Fibroblast of skin of left quadriceps (primary cell): ENCODE measurements at regions not wholly inside any gene's neighbourhood (a gene's known extent, or its start where the extent isn't known, plus 50 kb on each side); places are given as distances from the start of the nearest gene placed in this dataset.
"Not testable (repeated sequence)": the region's sequence is repeated elsewhere in the genome, so short reads cannot be mapped to it uniquely, and the experiment has no call there.

ENCODE experiments used
- DNase-seq, 2 experiments: peaks; one replicate each; pipeline ENCODE4 v3.0.0-alpha.2; 2013; ENCODE audit warnings: low read depth in 2 of 2

- DNase-seq, result no peak
Observed at GRCh38 chr1:119191325-119191724, 50.9 kb upstream of the WARS2 start.

- DNase-seq, result no peak
Observed at GRCh38 chr1:119204197-119204960, 63.9 kb upstream of the WARS2 start.

- no peak for DNase-seq
Observed at GRCh38 chr1:119204961-119205357, 64.5 kb upstream of the WARS2 start.

- DNase-seq, result no peak
Observed at GRCh38 chr1:119209061-119209460, 68.6 kb upstream of the WARS2 start.

- DNase-seq, result no peak
Observed at GRCh38 chr1:119209596-119210295, 69.3 kb upstream of the WARS2 start.

GRCh38 chr1:119210296-119210649, 69.8 kb upstream of the WARS2 start:
- DNase-seq, result no peak

- not testable (repeated sequence) for DNase-seq
Observed at GRCh38 chr1:119213213-119213612, 72.8 kb upstream of the WARS2 start.

- not testable (repeated sequence) for DNase-seq
Observed at GRCh38 chr1:119214961-119215360, 74.5 kb upstream of the WARS2 start.

GRCh38 chr1:119217309-119217828, 76.9 kb upstream of the WARS2 start:
- no peak for DNase-seq

GRCh38 chr1:119219711-119220110, 79.3 kb upstream of the WARS2 start:
- no peak for DNase-seq

- DNase-seq, result peak; percentile 83 to 84
Observed at GRCh38 chr1:119220991-119221390, 80.5 kb upstream of the WARS2 start.

GRCh38 chr1:119222271-119222670, 81.8 kb upstream of the WARS2 start:
- DNase-seq, result no peak

GRCh38 chr1:119225265-119225664, 84.8 kb upstream of the WARS2 start:
- DNase-seq, result peak; percentile 80 to 83

- DNase-seq, result no peak
Observed at GRCh38 chr1:119225831-119226230, 85.4 kb upstream of the WARS2 start.

GRCh38 chr1:119226321-119226720, 85.9 kb upstream of the WARS2 start:
- no peak for DNase-seq

- DNase-seq, result no peak
Observed at GRCh38 chr1:119226913-119227312, 86.5 kb upstream of the WARS2 start.

GRCh38 chr1:119227456-119227855, 87.0 kb upstream of the WARS2 start:
- DNase-seq, result peak; percentile 76 to 77

- DNase-seq, result no peak
Observed at GRCh38 chr1:119228335-119229080, 88.1 kb upstream of the WARS2 start.

- DNase-seq, result no peak
Observed at GRCh38 chr1:119235120-119235519, 94.7 kb upstream of the WARS2 start.

- no peak for DNase-seq
Observed at GRCh38 chr1:119245881-119246280, 105.4 kb upstream of the WARS2 start.

- no peak for DNase-seq
Observed at GRCh38 chr1:119249283-119249682, 108.8 kb upstream of the WARS2 start.

- DNase-seq, result peak; percentile 32 to 46
Observed at GRCh38 chr1:119250299-119250698, 109.8 kb upstream of the WARS2 start.
